GM12878 (cell line): ENCODE measurements at regions not wholly inside any gene's neighbourhood (a gene's known extent, or its start where the extent isn't known, plus 50 kb on each side); places are given as distances from the start of the nearest gene placed in this dataset.

Experiments
- ATAC-seq: fragments of 200-7000 bp; cut with Tn5 transposase; 3 replicates; pipeline ENCODE4 v1.9.1; 2020; ENCODE audit warnings: mild to moderate bottlenecking, moderate library complexity
- BruUV-seq: library from RNA; stranded (reverse); fragments of 400-500 nt; replicated peaks from 2 replicates; lab custom pipeline; 2021; lab: Mats Ljungman, UMichigan
- CTCF ChIA-PET: fragments of 300-600 bp; sonication (Branson Sonifier 250); formaldehyde crosslinking; extraction: SDS; loops from one replicate; lab custom pipeline; 2021; ENCODE audit warnings: inconsistent platforms; lab: Yijun Ruan, JAX
- POLR2A ChIA-PET: fragments of 350-600 bp; formaldehyde crosslinking; extraction: SDS; loops from one replicate; lab custom pipeline; 2021; ENCODE audit warnings: inconsistent platforms; lab: Charles Lee
- RAD21 ChIA-PET: fragments of 300-600 bp; sonication (Branson Sonifier 250); formaldehyde crosslinking; loops from one replicate; lab custom pipeline; 2023; ENCODE audit warnings: antibody characterized with exemption; ENCODE audit not compliant: unreplicated experiment; lab: Charles Lee
- SMC1A ChIA-PET: fragments of 300-600 bp; sonication (Branson Sonifier 250); formaldehyde crosslinking; loops from one replicate; lab custom pipeline; 2023; ENCODE audit not compliant: unreplicated experiment, uncharacterized antibody; lab: Charles Lee
- DNase-seq: peaks from one replicate; pipeline ENCODE4 v3.0.0-alpha.2; 2011; ENCODE audit warnings: low read depth, low spot score
- FAIRE-seq: peaks from 3 replicates; lab custom pipeline; 2011; peaks lifted over from hg19 to GRCh38; lab: Jason Lieb, UNC
- H2AFZ ChIP-seq: 2 replicates; pipeline ENCODE4 v1.6.0; 2011; ENCODE audit warnings: low read depth, low read length, control low read depth; ENCODE audit not compliant: control insufficient read depth
- H3K27ac ChIP-seq: 2 replicates; pipeline ENCODE4 v1.5.1; 2011; ENCODE audit warnings: control low read depth; ENCODE audit not compliant: control insufficient read depth, insufficient read depth
- H3K27me3 ChIP-seq, 2 experiments: replicated peaks in 1 of 2; 2 replicates each; pipeline versions ENCODE4 v1.6.0 to v1.6.1; 2011; ENCODE audit warnings: low read length in 1 of 2; ENCODE audit not compliant: control insufficient read depth in 2 of 2, insufficient read depth in 2 of 2
- H3K36me3 ChIP-seq, 2 experiments: 2 replicates each; pipeline ENCODE4 v1.5.1; 2011; ENCODE audit warnings: low read length in 1 of 2; ENCODE audit not compliant: control insufficient read depth in 2 of 2, insufficient read depth in 2 of 2
- H3K4me1 ChIP-seq: 2 replicates; pipeline ENCODE4 v1.6.1; 2011; ENCODE audit warnings: mild to moderate bottlenecking, low read length, moderate library complexity, mixed read lengths; ENCODE audit not compliant: control insufficient read depth, insufficient read depth
- H3K4me2 ChIP-seq: 2 replicates; pipeline ENCODE4 v1.6.0; 2011; ENCODE audit warnings: control low read depth; ENCODE audit not compliant: control insufficient read depth, insufficient read depth
- H3K4me3 ChIP-seq: fragments of 200-600 bp; sonication (generic); 2 replicates; pipeline ENCODE4 v1.5.1; 2016
- H3K79me2 ChIP-seq: 2 replicates; pipeline ENCODE4 v1.6.0; 2011; ENCODE audit warnings: low read length; ENCODE audit not compliant: control insufficient read depth, insufficient read depth
- H3K9ac ChIP-seq: 2 replicates; pipeline ENCODE4 v1.8.0; 2011; ENCODE audit warnings: low read length, control low read depth, mixed read lengths; ENCODE audit not compliant: control insufficient read depth, insufficient read depth
- H3K9me3 ChIP-seq: replicated peaks from 3 replicates; pipeline ENCODE4 v1.5.1; 2011; ENCODE audit warnings: mild to moderate bottlenecking, low read length; ENCODE audit not compliant: control insufficient read depth, insufficient read depth
- H4K20me1 ChIP-seq: 2 replicates; pipeline ENCODE4 v1.6.0; 2011; ENCODE audit not compliant: control insufficient read depth, insufficient read depth
- HCFC1 ChIP-seq: fragments of 150-350 bp; IDR thresholded peaks from 2 replicates; pipeline ENCODE4 v1.6.1; 2014; ENCODE audit warnings: low read length
- JUND ChIP-seq: IDR thresholded peaks from 2 replicates; pipeline ENCODE4 v1.6.1; 2012; ENCODE audit warnings: low read depth, mild to moderate bottlenecking, low read length, improper control_type of control experiment, moderate library complexity
- MXI1 ChIP-seq: fragments of 150-350 bp; IDR thresholded peaks from 2 replicates; pipeline ENCODE4 v1.6.1; 2011; ENCODE audit warnings: low read depth, mild to moderate bottlenecking, inconsistent platforms, low read length, improper control_type of control experiment
- NR2F1 ChIP-seq: fragments of 450-650 bp; conservative IDR thresholded peaks from 2 replicates; pipeline ENCODE4 v1.6.1; 2017; ENCODE audit warnings: mild to moderate bottlenecking
- RBBP5 ChIP-seq: fragments of 200-600 bp; sonication (generic); conservative IDR thresholded peaks from 2 replicates; pipeline ENCODE4 v1.6.1; 2016
- RCOR1 ChIP-seq: conservative IDR thresholded peaks from 2 replicates; pipeline ENCODE4 v1.6.1; 2012; ENCODE audit warnings: low read depth, low read length, improper control_type of control experiment
- RFX5 ChIP-seq: IDR thresholded peaks from 2 replicates; pipeline ENCODE4 v1.6.1; 2011; ENCODE audit warnings: low read depth, low read length, improper control_type of control experiment
- SUPT20H ChIP-seq: IDR thresholded peaks from 2 replicates; pipeline ENCODE4 v1.6.1; 2011; ENCODE audit warnings: low read depth, mild to moderate bottlenecking, low read length, moderate library complexity, borderline replicate concordance; ENCODE audit not compliant: control insufficient read depth
- ZNF217 ChIP-seq: fragments of 450-650 bp; IDR thresholded peaks from 2 replicates; pipeline ENCODE4 v1.6.1; 2017; ENCODE audit warnings: antibody characterized with exemption, mild to moderate bottlenecking
- WGBS: methylation state at CpG from one replicate; pipeline ENCODE4 v1.1.6; 2016; ENCODE audit warnings: low lambda C conversion rate; ENCODE audit not compliant: insufficient replicate concordance, insufficient coverage; ENCODE audit errors: missing lambda C conversion rate; 5-methylcytosine and 5-hydroxymethylcytosine counted together
- in situ Hi-C: fragments of 300-500 bp; cut with MboI; formaldehyde crosslinking; loops from 9 replicates; pipeline ENCODE4 v1.14.3; 2018; ENCODE audit warnings: mixed read lengths
- intact Hi-C: fragments of 100-400 bp; cut with micrococcal nuclease; formaldehyde crosslinking; loops from one replicate; pipeline ENCODE4 v1.14.2; 2022; ENCODE audit not compliant: unreplicated experiment
- TF ChIP-seq, protein P1 (sequence below): fragments of 150-350 bp; IDR thresholded peaks from 2 replicates; pipeline ENCODE4 v1.6.1; 2016; ENCODE audit warnings: low read depth, low read length
- TF ChIP-seq, protein P2 (sequence below): fragments of 450-650 bp; IDR thresholded peaks from 2 replicates; pipeline ENCODE4 v1.6.1; 2017; ENCODE audit warnings: mild to moderate bottlenecking, moderate library complexity

DNA sequence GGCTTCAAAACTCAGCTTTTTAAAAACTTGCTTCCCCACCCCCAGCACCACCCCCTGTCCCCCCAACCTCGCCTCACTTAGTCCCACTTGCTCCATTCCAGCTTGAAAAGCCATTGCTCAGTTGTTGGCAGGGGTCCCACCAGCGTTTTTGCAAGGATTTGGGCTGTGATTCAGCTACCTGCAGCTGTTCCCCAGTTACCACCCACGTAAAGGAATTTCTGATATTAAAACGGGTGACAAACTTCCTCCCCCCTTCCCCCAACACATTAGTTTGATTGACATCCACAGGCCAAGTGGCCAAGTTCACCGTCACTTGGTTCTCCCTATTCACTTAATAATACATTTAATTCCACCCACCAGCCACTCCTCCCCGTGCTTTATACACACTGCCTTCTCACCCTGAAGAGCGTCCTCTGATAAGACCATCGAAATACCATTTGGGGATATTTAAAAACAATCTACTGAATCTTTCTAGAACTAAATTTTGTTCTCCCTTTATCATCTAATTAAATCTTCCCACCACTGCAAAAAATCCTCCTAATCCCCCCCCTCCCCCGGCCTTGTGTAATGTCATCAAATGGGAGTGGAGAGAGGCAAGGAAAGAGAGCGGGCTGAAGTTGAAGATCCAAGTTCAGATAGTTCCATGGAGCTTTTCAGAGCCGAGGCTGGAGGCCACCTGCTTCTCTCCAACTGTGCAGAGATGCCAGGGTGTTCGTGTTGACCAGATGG is 55.1 kb downstream of the SOX9 start:
- H3K9me3 ChIP-seq: no peaks in the 10 kb centered on the region
- no peaks in the 10 kb centered on the region; a peak in 2 of 4 replicates for H3K27me3 ChIP-seq
- no peak overlapping the region for H2AFZ ChIP-seq
- FAIRE-seq: no peak
- POLR2A ChIA-PET: no interaction called here
- no peak overlapping the region for H3K9ac ChIP-seq
- SMC1A ChIA-PET: interaction anchor here (1.1 kb wide), 1 partner anchor 108 kb away, joined by 3 read pairs; no protein-coding TSS in a partner anchor
- CTCF ChIA-PET: no interaction called here
- H3K4me3 ChIP-seq: no peak overlapping the region
- H3K4me2 ChIP-seq: no peak overlapping the region
- no peaks in the 10 kb centered on the region for H3K4me1 ChIP-seq
- no peak for DNase-seq
- ATAC-seq: no peak
- H3K27ac ChIP-seq: no peak overlapping the region
- RAD21 ChIA-PET: no interaction called here
- H4K20me1 ChIP-seq: no peaks in the 10 kb centered on the region
- no peaks in the 10 kb centered on the region for H3K79me2 ChIP-seq
- no peaks in the 10 kb centered on the region for H3K36me3 ChIP-seq
- intact Hi-C loops (no loop called here), in situ Hi-C loops (no loop called here)
- WGBS: 35% methylated on average over 12 of the region's 12 CpGs
- no TSS peak for BruUV-seq
- TF ChIP-seq NR2F1: no peak
- TF ChIP-seq RBBP5: no peak
- TF ChIP-seq RCOR1: no peak
- TF ChIP-seq ZNF217: no peak
- no peak for TF ChIP-seq RFX5
- no peak for TF ChIP-seq MXI1
- TF ChIP-seq, protein P1, sequence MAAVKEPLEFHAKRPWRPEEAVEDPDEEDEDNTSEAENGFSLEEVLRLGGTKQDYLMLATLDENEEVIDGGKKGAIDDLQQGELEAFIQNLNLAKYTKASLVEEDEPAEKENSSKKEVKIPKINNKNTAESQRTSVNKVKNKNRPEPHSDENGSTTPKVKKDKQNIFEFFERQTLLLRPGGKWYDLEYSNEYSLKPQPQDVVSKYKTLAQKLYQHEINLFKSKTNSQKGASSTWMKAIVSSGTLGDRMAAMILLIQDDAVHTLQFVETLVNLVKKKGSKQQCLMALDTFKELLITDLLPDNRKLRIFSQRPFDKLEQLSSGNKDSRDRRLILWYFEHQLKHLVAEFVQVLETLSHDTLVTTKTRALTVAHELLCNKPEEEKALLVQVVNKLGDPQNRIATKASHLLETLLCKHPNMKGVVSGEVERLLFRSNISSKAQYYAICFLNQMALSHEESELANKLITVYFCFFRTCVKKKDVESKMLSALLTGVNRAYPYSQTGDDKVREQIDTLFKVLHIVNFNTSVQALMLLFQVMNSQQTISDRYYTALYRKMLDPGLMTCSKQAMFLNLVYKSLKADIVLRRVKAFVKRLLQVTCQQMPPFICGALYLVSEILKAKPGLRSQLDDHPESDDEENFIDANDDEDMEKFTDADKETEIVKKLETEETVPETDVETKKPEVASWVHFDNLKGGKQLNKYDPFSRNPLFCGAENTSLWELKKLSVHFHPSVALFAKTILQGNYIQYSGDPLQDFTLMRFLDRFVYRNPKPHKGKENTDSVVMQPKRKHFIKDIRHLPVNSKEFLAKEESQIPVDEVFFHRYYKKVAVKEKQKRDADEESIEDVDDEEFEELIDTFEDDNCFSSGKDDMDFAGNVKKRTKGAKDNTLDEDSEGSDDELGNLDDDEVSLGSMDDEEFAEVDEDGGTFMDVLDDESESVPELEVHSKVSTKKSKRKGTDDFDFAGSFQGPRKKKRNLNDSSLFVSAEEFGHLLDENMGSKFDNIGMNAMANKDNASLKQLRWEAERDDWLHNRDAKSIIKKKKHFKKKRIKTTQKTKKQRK: no peak
- TF ChIP-seq JUND: no peak
- TF ChIP-seq, protein P2, sequence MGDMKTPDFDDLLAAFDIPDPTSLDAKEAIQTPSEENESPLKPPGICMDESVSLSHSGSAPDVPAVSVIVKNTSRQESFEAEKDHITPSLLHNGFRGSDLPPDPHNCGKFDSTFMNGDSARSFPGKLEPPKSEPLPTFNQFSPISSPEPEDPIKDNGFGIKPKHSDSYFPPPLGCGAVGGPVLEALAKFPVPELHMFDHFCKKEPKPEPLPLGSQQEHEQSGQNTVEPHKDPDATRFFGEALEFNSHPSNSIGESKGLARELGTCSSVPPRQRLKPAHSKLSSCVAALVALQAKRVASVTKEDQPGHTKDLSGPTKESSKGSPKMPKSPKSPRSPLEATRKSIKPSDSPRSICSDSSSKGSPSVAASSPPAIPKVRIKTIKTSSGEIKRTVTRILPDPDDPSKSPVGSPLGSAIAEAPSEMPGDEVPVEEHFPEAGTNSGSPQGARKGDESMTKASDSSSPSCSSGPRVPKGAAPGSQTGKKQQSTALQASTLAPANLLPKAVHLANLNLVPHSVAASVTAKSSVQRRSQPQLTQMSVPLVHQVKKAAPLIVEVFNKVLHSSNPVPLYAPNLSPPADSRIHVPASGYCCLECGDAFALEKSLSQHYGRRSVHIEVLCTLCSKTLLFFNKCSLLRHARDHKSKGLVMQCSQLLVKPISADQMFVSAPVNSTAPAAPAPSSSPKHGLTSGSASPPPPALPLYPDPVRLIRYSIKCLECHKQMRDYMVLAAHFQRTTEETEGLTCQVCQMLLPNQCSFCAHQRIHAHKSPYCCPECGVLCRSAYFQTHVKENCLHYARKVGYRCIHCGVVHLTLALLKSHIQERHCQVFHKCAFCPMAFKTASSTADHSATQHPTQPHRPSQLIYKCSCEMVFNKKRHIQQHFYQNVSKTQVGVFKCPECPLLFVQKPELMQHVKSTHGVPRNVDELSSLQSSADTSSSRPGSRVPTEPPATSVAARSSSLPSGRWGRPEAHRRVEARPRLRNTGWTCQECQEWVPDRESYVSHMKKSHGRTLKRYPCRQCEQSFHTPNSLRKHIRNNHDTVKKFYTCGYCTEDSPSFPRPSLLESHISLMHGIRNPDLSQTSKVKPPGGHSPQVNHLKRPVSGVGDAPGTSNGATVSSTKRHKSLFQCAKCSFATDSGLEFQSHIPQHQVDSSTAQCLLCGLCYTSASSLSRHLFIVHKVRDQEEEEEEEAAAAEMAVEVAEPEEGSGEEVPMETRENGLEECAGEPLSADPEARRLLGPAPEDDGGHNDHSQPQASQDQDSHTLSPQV: no peak
- no peak for TF ChIP-seq HCFC1
- TF ChIP-seq SUPT20H: no peak
